CD14-positive monocyte (primary cell): ENCODE measurements at regions not wholly inside any gene's neighbourhood (a gene's known extent, or its start where the extent isn't known, plus 50 kb on each side); places are given as distances from the start of the nearest gene placed in this dataset.

Source experiments
- DNase-seq, 3 donors: peaks; one replicate each; pipeline ENCODE4 v3.0.0-alpha.2; 2011 to 2022
- H2AFZ ChIP-seq: 2 replicates; pipeline ENCODE4 v1.6.0; 2012; ENCODE audit warnings: mild to moderate bottlenecking, low read depth, low read length, inconsistent platforms; ENCODE audit not compliant: insufficient read depth, poor library complexity, severe bottlenecking
- H3K27ac ChIP-seq, 2 donors: 1 replicate in 1 of 2; 2 replicates in 1 of 2; pipeline ENCODE4 v1.5.1; 2012 to 2013; ENCODE audit warnings: low read length in 2 of 2, control low read depth in 1 of 2, inconsistent platforms in 1 of 2, low read depth in 1 of 2, mild to moderate bottlenecking in 1 of 2
- H3K27me3 ChIP-seq, 2 donors: one replicate each; pipeline versions ENCODE4 v1.6.0 to v1.6.1; 2011 to 2013; ENCODE audit warnings: low read length in 2 of 2; ENCODE audit not compliant: control insufficient read depth in 2 of 2, insufficient read depth in 2 of 2
- H3K36me3 ChIP-seq, 2 donors: replicated peaks in 1 of 2; 1 replicate in 1 of 2; 2 replicates in 1 of 2; pipeline versions ENCODE4 v1.5.1 to v1.6.1; 2012 to 2013; ENCODE audit warnings: low read length in 2 of 2, control low read depth in 1 of 2, inconsistent platforms in 1 of 2, mild to moderate bottlenecking in 1 of 2; ENCODE audit not compliant: insufficient read depth in 2 of 2, control insufficient read depth in 1 of 2
- H3K4me1 ChIP-seq, 2 donors: 1 replicate in 1 of 2; 2 replicates in 1 of 2; pipeline versions ENCODE4 v1.5.1 to v1.6.1; 2012 to 2013; ENCODE audit warnings: low read length in 2 of 2, control low read depth in 1 of 2, inconsistent platforms in 1 of 2, mild to moderate bottlenecking in 1 of 2, moderate library complexity in 1 of 2; ENCODE audit not compliant: insufficient read depth in 2 of 2, control insufficient read depth in 1 of 2
- H3K4me2 ChIP-seq: replicated peaks from 2 replicates; pipeline ENCODE3; 2012; ENCODE audit warnings: low read length, moderate library complexity, mild to moderate bottlenecking; ENCODE audit not compliant: poor library complexity, severe bottlenecking; ENCODE audit errors: extremely low read depth
- H3K4me3 ChIP-seq, 3 experiments: fragments of 200-600 bp in 1 of 3; sonication (generic) in 1 of 3; replicated peaks in 1 of 3; 1 replicate in 2 of 3; 2 replicates in 1 of 3; pipeline ENCODE4 v1.5.1; 2011 to 2013; ENCODE audit warnings: low read length in 3 of 3, mild to moderate bottlenecking in 3 of 3, control low read depth in 2 of 3, low read depth in 2 of 3, inconsistent platforms in 1 of 3, moderate library complexity in 1 of 3
- H3K79me2 ChIP-seq: 2 replicates; pipeline ENCODE4 v1.6.0; 2012; ENCODE audit warnings: mild to moderate bottlenecking, control low read depth, inconsistent platforms, low read length, moderate library complexity; ENCODE audit not compliant: insufficient read depth
- H3K9ac ChIP-seq: 2 replicates; pipeline ENCODE4 v1.6.0; 2017; ENCODE audit warnings: low read length, mild to moderate bottlenecking; ENCODE audit not compliant: insufficient read depth, poor library complexity, severe bottlenecking
- H3K9me3 ChIP-seq, 2 donors: replicated peaks in 1 of 2; 1 replicate in 1 of 2; 2 replicates in 1 of 2; pipeline versions ENCODE4 v1.5.1 to v1.6.1; 2012 to 2013; ENCODE audit warnings: low read length in 2 of 2, control low read depth in 1 of 2; ENCODE audit not compliant: control insufficient read depth in 1 of 2, insufficient read depth in 1 of 2
- H4K20me1 ChIP-seq: 2 replicates; pipeline ENCODE4 v1.6.0; 2012; ENCODE audit warnings: mild to moderate bottlenecking, low read length, control low read depth, moderate library complexity; ENCODE audit not compliant: insufficient read depth
- H3K27ac Mint-ChIP-seq, 7 donors: one replicate each; pipeline ENCODE4 v1.8.0; 2020; ENCODE audit warnings: mild to moderate bottlenecking in 7 of 7, mixed read lengths in 7 of 7, moderate library complexity in 6 of 7, inconsistent platforms in 2 of 7
- H3K27me3 Mint-ChIP-seq, 3 donors: one replicate each; pipeline ENCODE4 v1.8.0; 2021 to 2022; ENCODE audit warnings: low read depth in 3 of 3, mild to moderate bottlenecking in 3 of 3, mixed read lengths in 3 of 3, moderate library complexity in 3 of 3, inconsistent platforms in 1 of 3
- H3K36me3 Mint-ChIP-seq, 2 donors: one replicate each; pipeline ENCODE4 v1.8.0; 2020; ENCODE audit warnings: mixed read lengths in 2 of 2, inconsistent platforms in 1 of 2, mild to moderate bottlenecking in 1 of 2
- H3K4me1 Mint-ChIP-seq: one replicate; pipeline ENCODE4 v1.8.0; 2020; ENCODE audit warnings: mild to moderate bottlenecking, mixed read lengths
- H3K4me3 Mint-ChIP-seq, 2 donors: one replicate each; pipeline ENCODE4 v1.8.0; 2020; ENCODE audit warnings: mild to moderate bottlenecking in 2 of 2, mixed read lengths in 2 of 2, moderate library complexity in 1 of 2
- H3K9me3 Mint-ChIP-seq, 7 donors: one replicate each; pipeline ENCODE4 v1.8.0; 2020 to 2022; ENCODE audit warnings: mixed read lengths in 7 of 7, mild to moderate bottlenecking in 6 of 7, moderate library complexity in 6 of 7, inconsistent platforms in 2 of 7
- WGBS: methylation state at CpG from one replicate; pipeline ENCODE4 v1.1.5; 2013; ENCODE audit warnings: missing lambda C conversion rate; ENCODE audit not compliant: insufficient coverage; 5-methylcytosine and 5-hydroxymethylcytosine counted together
- intact Hi-C, 2 donors: fragments of 100-400 bp; cut with micrococcal nuclease; formaldehyde crosslinking; loops; one replicate each; pipeline versions ENCODE4 v1.15.0 to v1.15.1; 2023
- TF ChIP-seq, protein P1 (sequence below): fragments of 200-600 bp; IDR thresholded peaks from one replicate; pipeline ENCODE4 v1.8.0; 2022; ENCODE audit warnings: antibody characterized with exemption, mild to moderate bottlenecking

DNA sequence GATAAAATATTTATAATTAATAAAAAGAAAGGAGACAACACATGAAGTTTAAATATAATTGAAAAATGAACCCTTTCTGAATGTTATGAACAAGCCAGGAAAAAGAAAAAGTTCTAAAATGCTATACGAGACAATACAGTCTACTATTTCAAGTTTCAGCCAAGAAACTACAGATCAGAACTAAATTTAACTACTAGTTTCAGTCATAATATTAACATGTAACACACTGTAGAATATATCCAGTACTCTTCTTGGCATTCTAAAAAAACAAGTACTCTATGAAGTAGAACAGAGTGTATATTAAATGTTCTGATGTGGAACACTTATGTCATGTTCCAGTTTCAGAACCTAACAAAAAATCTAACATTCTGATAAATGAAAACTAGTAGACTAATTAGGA lies 679.7 kb downstream of the FAT4 start:
- Histone ChIP-seq H3K4me2 (no peak overlapping the region), H3K9ac (no peak overlapping the region), H3K36me3 (no peaks in the 10 kb centered on the region), H3K27me3 (no peaks in the 10 kb centered on the region), H3K27ac (no peak overlapping the region), H3K9me3 (no peaks in the 10 kb centered on the region), H3K4me1 (no peaks in the 10 kb centered on the region), H2AFZ (no peak overlapping the region), H3K4me3 (no peak overlapping the region), H4K20me1 (no peaks in the 10 kb centered on the region), H3K79me2 (no peaks in the 10 kb centered on the region)
- Mint-ChIP-seq H3K4me1 (no peaks in the 10 kb centered on the region), H3K9me3 (peaks cover 0 to 2% (median 0%) of the 10 kb centered on the region in 7 donors), H3K4me3 (no peak overlapping the region), H3K27ac (no peak overlapping the region), H3K36me3 (no peaks in the 10 kb centered on the region), H3K27me3 (peaks cover 0 to 1% (median 0%) of the 10 kb centered on the region in 3 donors)
- TF ChIP-seq, protein P1, sequence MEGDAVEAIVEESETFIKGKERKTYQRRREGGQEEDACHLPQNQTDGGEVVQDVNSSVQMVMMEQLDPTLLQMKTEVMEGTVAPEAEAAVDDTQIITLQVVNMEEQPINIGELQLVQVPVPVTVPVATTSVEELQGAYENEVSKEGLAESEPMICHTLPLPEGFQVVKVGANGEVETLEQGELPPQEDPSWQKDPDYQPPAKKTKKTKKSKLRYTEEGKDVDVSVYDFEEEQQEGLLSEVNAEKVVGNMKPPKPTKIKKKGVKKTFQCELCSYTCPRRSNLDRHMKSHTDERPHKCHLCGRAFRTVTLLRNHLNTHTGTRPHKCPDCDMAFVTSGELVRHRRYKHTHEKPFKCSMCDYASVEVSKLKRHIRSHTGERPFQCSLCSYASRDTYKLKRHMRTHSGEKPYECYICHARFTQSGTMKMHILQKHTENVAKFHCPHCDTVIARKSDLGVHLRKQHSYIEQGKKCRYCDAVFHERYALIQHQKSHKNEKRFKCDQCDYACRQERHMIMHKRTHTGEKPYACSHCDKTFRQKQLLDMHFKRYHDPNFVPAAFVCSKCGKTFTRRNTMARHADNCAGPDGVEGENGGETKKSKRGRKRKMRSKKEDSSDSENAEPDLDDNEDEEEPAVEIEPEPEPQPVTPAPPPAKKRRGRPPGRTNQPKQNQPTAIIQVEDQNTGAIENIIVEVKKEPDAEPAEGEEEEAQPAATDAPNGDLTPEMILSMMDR, result no peak
- no peak for DNase-seq
- intact Hi-C loops, result no loop called here
- no CpG with 5 or more reads among the region's 1 CpG for WGBS

GRCh38 chr4:126004941-126005340 lies 690.2 kb downstream of the FAT4 start:
- H2AFZ ChIP-seq, result no peak overlapping the region
- H3K27me3 Mint-ChIP-seq, result no peaks in the 10 kb centered on the region
- intact Hi-C loops, result no loop called here

More at GRCh38 chr4:126004941-126005340, 690.2 kb downstream of the FAT4 start:
- no peak overlapping the region for H3K4me3 Mint-ChIP-seq
- Histone ChIP-seq H3K9me3 (no peaks in the 10 kb centered on the region), H3K4me3 (no peak overlapping the region), H3K9ac (no peak overlapping the region), H3K79me2 (no peaks in the 10 kb centered on the region), H3K4me2 (no peak overlapping the region), H3K4me1 (no peaks in the 10 kb centered on the region), H4K20me1 (no peaks in the 10 kb centered on the region), H3K27ac (no peak overlapping the region), H3K36me3 (no peaks in the 10 kb centered on the region), H3K27me3 (no peaks in the 10 kb centered on the region)
- H3K36me3 Mint-ChIP-seq, result no peaks in the 10 kb centered on the region
- TF ChIP-seq, protein P1, result no peak
- no peak for DNase-seq
- WGBS, result 74% methylated on average over 3 of the region's 4 CpGs
- no peak overlapping the region for H3K27ac Mint-ChIP-seq
- H3K4me1 Mint-ChIP-seq, result no peaks in the 10 kb centered on the region
- H3K9me3 Mint-ChIP-seq, result peaks cover 0 to 8% (median 0%) of the 10 kb centered on the region in 7 donors
